Hepatocyte (in vitro differentiated cells): ENCODE measurements at regions not wholly inside any gene's neighbourhood (a gene's known extent, or its start where the extent isn't known, plus 50 kb on each side); places are given as distances from the start of the nearest gene placed in this dataset.

ENCODE experiments used
- DNase-seq: peaks from one replicate; pipeline ENCODE4 v3.0.0-alpha.2; 2016; ENCODE audit warnings: low spot score
- H2AFZ ChIP-seq: fragments of 200-600 bp; sonication (generic); 2 replicates; pipeline ENCODE4 v1.6.0; 2016; ENCODE audit warnings: antibody characterized with exemption, mild to moderate bottlenecking
- H3K27ac ChIP-seq: fragments of 200-600 bp; sonication (generic); 2 replicates; pipeline ENCODE4 v1.5.1; 2016; ENCODE audit warnings: mild to moderate bottlenecking
- H3K27me3 ChIP-seq: fragments of 200-600 bp; sonication (generic); 2 replicates; pipeline ENCODE4 v1.6.1; 2016
- H3K36me3 ChIP-seq: fragments of 200-600 bp; sonication (generic); replicated peaks from 2 replicates; pipeline ENCODE4 v1.5.1; 2016; ENCODE audit warnings: low read depth; ENCODE audit not compliant: insufficient read depth
- H3K4me1 ChIP-seq: fragments of 200-600 bp; sonication (generic); 2 replicates; pipeline ENCODE4 v1.5.1; 2016; ENCODE audit warnings: mild to moderate bottlenecking, moderate library complexity; ENCODE audit not compliant: insufficient read depth
- H3K4me2 ChIP-seq: fragments of 200-600 bp; sonication (generic); 2 replicates; pipeline ENCODE4 v1.6.0; 2016
- H3K4me3 ChIP-seq: fragments of 200-600 bp; sonication (generic); 2 replicates; pipeline ENCODE4 v1.5.1; 2016; ENCODE audit warnings: mild to moderate bottlenecking
- H3K79me2 ChIP-seq: fragments of 200-600 bp; sonication (generic); 2 replicates; pipeline ENCODE4 v1.6.0; 2017; ENCODE audit warnings: mild to moderate bottlenecking
- H3K9me2 ChIP-seq: fragments of 200-600 bp; sonication (generic); replicated peaks from 2 replicates; pipeline ENCODE4 v1.6.0; 2017; ENCODE audit warnings: mild to moderate bottlenecking; ENCODE audit not compliant: insufficient read depth
- H3K9me3 ChIP-seq: fragments of 200-600 bp; sonication (generic); 2 replicates; pipeline ENCODE4 v1.5.1; 2016; ENCODE audit warnings: low read depth, mild to moderate bottlenecking
- H4K20me1 ChIP-seq: fragments of 200-600 bp; sonication (generic); 2 replicates; pipeline ENCODE4 v1.6.0; 2016; ENCODE audit warnings: mild to moderate bottlenecking; ENCODE audit not compliant: insufficient read depth, poor library complexity, severe bottlenecking
- EZH2 ChIP-seq: fragments of 200-600 bp; sonication (generic); IDR thresholded peaks from 2 replicates; pipeline ENCODE4 v1.6.1; 2016; ENCODE audit warnings: antibody characterized with exemption, mild to moderate bottlenecking, borderline replicate concordance
- EZH2phosphoT487 ChIP-seq: fragments of 200-600 bp; sonication (generic); IDR thresholded peaks from one replicate; pipeline ENCODE4 v1.6.1; 2018; ENCODE audit warnings: antibody characterized with exemption, mild to moderate bottlenecking, low read depth, moderate library complexity; ENCODE audit not compliant: unreplicated experiment, severe bottlenecking
- WGBS: methylation state at CpG from one replicate; pipeline ENCODE4 v1.1.6; 2016; ENCODE audit warnings: low lambda C conversion rate; ENCODE audit errors: missing lambda C conversion rate; 5-methylcytosine and 5-hydroxymethylcytosine counted together
- TF ChIP-seq, protein P1 (sequence below): fragments of 200-600 bp; sonication (generic); IDR thresholded peaks from 2 replicates; pipeline ENCODE4 v1.5.1; 2016; ENCODE audit warnings: antibody characterized with exemption, mild to moderate bottlenecking; ENCODE audit not compliant: poor library complexity

DNA sequence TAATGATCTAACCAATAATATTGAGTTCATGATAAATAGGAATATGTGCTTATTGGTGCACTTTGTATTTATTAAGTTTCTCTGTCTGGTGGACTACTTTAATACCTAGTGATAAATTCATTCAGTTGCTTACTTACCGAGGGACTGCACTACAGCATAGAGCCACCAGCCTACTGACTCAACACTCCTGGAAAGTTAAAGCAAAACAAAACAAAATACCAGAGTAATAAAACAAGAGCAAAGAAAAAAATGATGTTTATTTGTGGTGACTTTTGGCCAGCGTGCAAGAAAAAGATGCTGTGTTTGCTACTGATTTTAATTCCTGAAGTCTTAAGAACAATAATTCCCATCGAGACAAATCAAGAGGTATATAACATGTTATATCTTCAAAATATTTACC is 586.3 kb downstream of the PLA2G4A start:
- H2AFZ ChIP-seq: no peak overlapping the region
- no peaks in the 10 kb centered on the region for H3K9me2 ChIP-seq
- no peak for TF ChIP-seq EZH2
- TF ChIP-seq, protein P1, sequence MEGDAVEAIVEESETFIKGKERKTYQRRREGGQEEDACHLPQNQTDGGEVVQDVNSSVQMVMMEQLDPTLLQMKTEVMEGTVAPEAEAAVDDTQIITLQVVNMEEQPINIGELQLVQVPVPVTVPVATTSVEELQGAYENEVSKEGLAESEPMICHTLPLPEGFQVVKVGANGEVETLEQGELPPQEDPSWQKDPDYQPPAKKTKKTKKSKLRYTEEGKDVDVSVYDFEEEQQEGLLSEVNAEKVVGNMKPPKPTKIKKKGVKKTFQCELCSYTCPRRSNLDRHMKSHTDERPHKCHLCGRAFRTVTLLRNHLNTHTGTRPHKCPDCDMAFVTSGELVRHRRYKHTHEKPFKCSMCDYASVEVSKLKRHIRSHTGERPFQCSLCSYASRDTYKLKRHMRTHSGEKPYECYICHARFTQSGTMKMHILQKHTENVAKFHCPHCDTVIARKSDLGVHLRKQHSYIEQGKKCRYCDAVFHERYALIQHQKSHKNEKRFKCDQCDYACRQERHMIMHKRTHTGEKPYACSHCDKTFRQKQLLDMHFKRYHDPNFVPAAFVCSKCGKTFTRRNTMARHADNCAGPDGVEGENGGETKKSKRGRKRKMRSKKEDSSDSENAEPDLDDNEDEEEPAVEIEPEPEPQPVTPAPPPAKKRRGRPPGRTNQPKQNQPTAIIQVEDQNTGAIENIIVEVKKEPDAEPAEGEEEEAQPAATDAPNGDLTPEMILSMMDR: no peak
- no peak for TF ChIP-seq EZH2phosphoT487
- H3K9me3 ChIP-seq: no peaks in the 10 kb centered on the region
- H3K4me2 ChIP-seq: no peak overlapping the region
- H3K4me1 ChIP-seq: no peaks in the 10 kb centered on the region
- H3K4me3 ChIP-seq: no peak overlapping the region
- no peaks in the 10 kb centered on the region for H4K20me1 ChIP-seq
- 72% methylated on average over 3 of the region's 3 CpGs for WGBS
- no peaks in the 10 kb centered on the region for H3K27me3 ChIP-seq
- no peaks in the 10 kb centered on the region for H3K79me2 ChIP-seq
- no peak for DNase-seq
- H3K27ac ChIP-seq: no peak overlapping the region
- no peaks in the 10 kb centered on the region for H3K36me3 ChIP-seq

DNA sequence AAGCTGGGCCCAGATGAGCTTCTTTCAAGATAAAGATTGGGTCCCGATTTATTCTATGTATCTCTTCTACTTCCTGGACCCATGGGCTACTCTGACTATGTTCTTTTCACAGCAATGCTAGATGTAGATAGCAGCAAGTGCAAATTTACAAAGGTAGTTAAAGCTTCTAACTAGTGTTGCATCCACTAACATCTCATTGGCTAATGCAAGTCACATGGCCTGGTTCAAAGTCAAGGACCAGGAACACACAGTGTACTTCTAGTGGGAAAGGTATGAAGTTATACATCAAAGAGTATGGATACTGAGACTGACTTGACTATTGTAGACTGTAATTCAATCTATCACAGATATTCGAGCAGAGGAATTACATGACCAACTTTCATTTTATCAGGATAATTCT is 588.8 kb downstream of the PLA2G4A start:
- Histone ChIP-seq H3K27ac (no peak overlapping the region), H3K4me1 (no peaks in the 10 kb centered on the region)
- WGBS: 69% methylated on average over 2 of the region's 2 CpGs

DNA sequence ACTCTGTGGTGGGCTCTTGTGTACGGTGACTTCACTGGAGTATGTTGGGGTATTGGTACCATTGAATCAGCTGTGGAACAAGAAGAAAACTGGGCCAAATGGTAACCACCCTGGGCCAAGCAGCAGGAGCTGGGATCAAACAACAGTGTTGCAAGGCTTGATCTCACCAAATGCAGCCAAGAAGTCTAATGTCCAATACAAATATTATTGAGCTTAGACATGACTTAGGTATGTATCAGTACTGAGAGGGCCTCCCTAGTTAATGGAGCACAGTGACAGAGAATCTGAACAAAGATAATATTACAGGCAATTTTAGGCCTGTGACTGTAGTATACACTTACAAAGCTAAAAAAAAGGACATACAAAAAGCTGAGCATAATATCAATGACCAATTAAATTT is 604.8 kb downstream of the PLA2G4A start:
- Histone ChIP-seq H3K4me3 (no peak overlapping the region), H4K20me1 (no peaks in the 10 kb centered on the region), H3K4me2 (no peak overlapping the region), H3K4me1 (no peaks in the 10 kb centered on the region), H3K9me2 (no peaks in the 10 kb centered on the region), H2AFZ (no peak overlapping the region), H3K9me3 (no peaks in the 10 kb centered on the region), H3K79me2 (no peaks in the 10 kb centered on the region), H3K27ac (no peak overlapping the region), H3K36me3 (no peaks in the 10 kb centered on the region), H3K27me3 (no peaks in the 10 kb centered on the region)
- DNase-seq: no peak
- WGBS: 100% methylated on average over 1 of the region's 1 CpG
- TF ChIP-seq EZH2phosphoT487 (no peak), EZH2 (no peak)
- TF ChIP-seq, protein P1: no peak

More for the DNA sequence above, 588.8 kb downstream of the PLA2G4A start:
- DNase-seq: no peak
- no peak overlapping the region for H3K4me2 ChIP-seq
- H3K9me3 ChIP-seq: no peaks in the 10 kb centered on the region
- no peaks in the 10 kb centered on the region for H4K20me1 ChIP-seq
- no peak overlapping the region for H3K4me3 ChIP-seq
- H3K9me2 ChIP-seq: no peaks in the 10 kb centered on the region
- no peaks in the 10 kb centered on the region for H3K79me2 ChIP-seq
- no peak for TF ChIP-seq EZH2phosphoT487
- TF ChIP-seq EZH2: no peak
- TF ChIP-seq, protein P1: no peak
- H3K27me3 ChIP-seq: no peaks in the 10 kb centered on the region
- H2AFZ ChIP-seq: no peak overlapping the region
- H3K36me3 ChIP-seq: no peaks in the 10 kb centered on the region

DNA sequence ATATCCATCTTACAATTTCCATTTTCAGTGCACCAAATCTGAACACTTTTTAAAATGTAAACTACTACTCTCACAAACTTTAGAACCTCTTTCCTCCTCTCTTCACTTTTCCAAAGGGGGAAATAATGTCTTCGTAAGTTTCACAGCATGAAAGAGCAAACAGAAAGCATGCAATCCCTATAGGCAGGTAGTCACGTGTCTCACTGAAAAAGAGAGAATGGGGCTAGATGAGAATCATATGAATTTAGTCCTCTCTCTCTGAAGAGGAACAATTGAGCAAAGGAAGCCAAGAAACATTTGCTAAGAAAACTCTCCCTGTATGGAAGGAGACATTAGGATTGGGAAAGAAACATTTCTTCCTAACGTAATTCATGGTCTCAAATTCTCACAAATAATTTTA is 613.9 kb downstream of the PLA2G4A start:
- H3K79me2 ChIP-seq: no peaks in the 10 kb centered on the region
- H2AFZ ChIP-seq: no peak overlapping the region
- TF ChIP-seq, protein P1: no peak
- TF ChIP-seq EZH2phosphoT487 (no peak), EZH2 (no peak)
- no peak overlapping the region for H3K27ac ChIP-seq
- no peak overlapping the region for H3K4me2 ChIP-seq
- H3K4me1 ChIP-seq: no peaks in the 10 kb centered on the region
- no peaks in the 10 kb centered on the region for H3K9me2 ChIP-seq
- 86% methylated on average over 3 of the region's 3 CpGs for WGBS
- H3K36me3 ChIP-seq: no peaks in the 10 kb centered on the region
- H3K9me3 ChIP-seq: no peaks in the 10 kb centered on the region
- no peak overlapping the region for H3K4me3 ChIP-seq
- no peak for DNase-seq
- no peaks in the 10 kb centered on the region for H3K27me3 ChIP-seq
- H4K20me1 ChIP-seq: no peaks in the 10 kb centered on the region
